SJCRH30 (cell line): ENCODE measurements at regions not wholly inside any gene's neighbourhood (a gene's known extent, or its start where the extent isn't known, plus 50 kb on each side); places are given as distances from the start of the nearest gene placed in this dataset.

Source experiments
- DNase-seq, 2 experiments: peaks; one replicate each; pipeline ENCODE4 v3.0.0-alpha.2; 2015 to 2020
- H3K27ac ChIP-seq: fragments of 250-450 bp; sonication (Bioruptor Pico); 2 replicates; pipeline ENCODE4 v1.5.1; 2020; ENCODE audit warnings: mild to moderate bottlenecking, moderate library complexity
- H3K27me3 ChIP-seq: fragments of 250-450 bp; sonication (Bioruptor Pico); 2 replicates; pipeline ENCODE4 v1.5.1; 2020; ENCODE audit warnings: mild to moderate bottlenecking, moderate library complexity
- H3K36me3 ChIP-seq: fragments of 250-450 bp; sonication (Bioruptor Pico); 2 replicates; pipeline ENCODE4 v1.5.1; 2020; ENCODE audit warnings: mild to moderate bottlenecking, moderate library complexity
- H3K4me1 ChIP-seq: fragments of 250-450 bp; sonication (Bioruptor Pico); 2 replicates; pipeline ENCODE4 v1.5.1; 2020; ENCODE audit warnings: mild to moderate bottlenecking, moderate library complexity
- H3K4me3 ChIP-seq: fragments of 250-450 bp; sonication (Bioruptor Pico); 2 replicates; pipeline ENCODE4 v1.5.1; 2020; ENCODE audit warnings: mild to moderate bottlenecking, moderate library complexity
- H3K9me3 ChIP-seq: fragments of 250-450 bp; sonication (Bioruptor Pico); replicated peaks from 2 replicates; pipeline ENCODE4 v1.5.1; 2020; ENCODE audit warnings: mild to moderate bottlenecking, moderate library complexity

DNA sequence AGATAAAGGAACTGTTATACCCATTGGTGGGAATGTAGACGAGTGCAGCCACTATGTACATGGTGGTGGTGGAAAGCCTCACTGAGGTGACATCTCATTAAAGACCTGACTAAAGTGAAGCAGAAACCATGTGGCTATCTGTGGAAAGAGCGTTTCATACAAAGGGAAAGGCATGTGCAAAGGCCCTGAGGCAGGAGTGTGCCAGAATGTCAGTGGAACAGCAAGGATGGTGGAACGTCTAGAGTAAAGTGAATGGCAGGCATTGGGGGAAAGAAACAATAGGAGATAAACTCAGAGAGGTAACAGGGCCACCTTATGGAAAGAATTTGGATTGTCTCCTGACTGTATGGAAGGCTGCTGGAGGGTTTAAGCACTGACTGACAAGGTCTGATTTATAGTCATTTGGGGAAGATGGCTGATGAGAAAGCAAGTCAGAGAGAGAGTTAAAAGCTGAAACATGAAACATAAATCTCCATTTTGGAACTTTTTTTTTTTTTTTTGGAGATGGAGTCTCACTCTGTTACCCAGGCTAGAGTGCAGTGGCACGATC lies 245.7 kb downstream of the STK31 start:
- Histone ChIP-seq H3K9me3 (no peaks in the 10 kb centered on the region), H3K27ac (no peak overlapping the region), H3K4me1 (peaks cover 7% of the 10 kb centered on the region), H3K36me3 (no peaks in the 10 kb centered on the region), H3K27me3 (no peaks in the 10 kb centered on the region), H3K4me3 (no peak overlapping the region)
- no peak for DNase-seq

DNA sequence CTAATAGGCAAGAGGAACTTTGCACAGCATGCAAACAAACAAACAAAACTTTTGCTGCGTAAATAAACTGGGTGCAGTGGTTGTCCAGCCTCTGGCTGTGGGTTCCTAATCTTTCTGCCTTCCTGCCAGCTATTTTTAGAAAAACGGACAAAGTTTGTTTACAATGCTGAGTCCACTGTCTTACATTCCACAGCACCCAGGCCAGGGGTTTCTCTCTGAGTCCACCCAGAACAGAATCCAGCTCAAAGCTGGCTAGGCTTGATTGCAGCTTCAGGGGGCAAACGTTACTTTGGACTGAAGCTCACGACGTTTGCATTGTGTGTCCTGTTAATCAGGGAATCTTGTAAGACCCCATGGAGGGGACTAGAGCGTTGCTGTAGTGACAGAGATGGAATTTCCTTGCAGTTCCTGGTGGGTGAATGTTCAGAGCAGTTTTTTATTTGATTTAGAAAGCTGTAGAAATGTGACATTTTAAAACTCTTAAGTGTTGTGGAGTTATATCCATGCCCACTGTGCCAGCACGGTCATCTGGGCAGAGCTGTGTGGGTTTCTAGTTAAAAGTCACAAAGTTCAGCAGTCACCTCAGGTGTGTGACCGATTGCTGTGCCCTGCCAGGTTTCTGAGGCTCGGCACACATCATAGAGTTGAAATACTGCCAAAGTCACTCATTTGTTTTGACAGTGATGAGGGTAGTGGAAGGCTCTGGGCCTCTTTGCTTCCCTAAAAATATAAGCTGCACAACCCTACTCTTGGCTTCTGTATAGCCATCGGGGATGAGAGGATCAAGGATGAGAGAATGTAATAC lies 247.0 kb downstream of the STK31 start:
- Histone ChIP-seq H3K4me1 (peaks cover 7% of the 10 kb centered on the region), H3K4me3 (no peak overlapping the region), H3K36me3 (no peaks in the 10 kb centered on the region), H3K27ac (no peak overlapping the region), H3K27me3 (no peaks in the 10 kb centered on the region), H3K9me3 (no peaks in the 10 kb centered on the region)
- DNase-seq: no peak

DNA sequence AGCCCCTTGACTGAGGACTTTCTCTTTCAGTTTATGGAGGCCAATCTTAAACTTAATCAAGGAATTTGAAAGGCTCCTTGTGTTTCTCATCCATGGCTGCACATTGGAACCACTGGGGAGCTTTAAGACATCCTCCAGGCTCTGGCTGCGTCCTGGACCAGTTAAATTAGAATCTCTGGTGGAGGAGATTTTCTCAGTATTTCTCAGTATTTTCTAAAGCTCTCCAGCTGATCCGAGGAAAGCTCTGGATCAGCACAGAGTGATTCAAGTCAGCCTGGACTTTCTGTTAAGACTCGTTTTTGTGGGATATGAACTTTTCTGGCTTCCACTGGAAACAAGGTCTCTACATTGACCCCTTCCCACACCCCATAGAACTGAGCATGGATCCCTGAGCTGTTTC lies 249.8 kb downstream of the STK31 start:
- Histone ChIP-seq H3K4me3 (no peak overlapping the region), H3K4me1 (peaks cover 19% of the 10 kb centered on the region), H3K27me3 (no peaks in the 10 kb centered on the region), H3K27ac (no peak overlapping the region), H3K9me3 (no peaks in the 10 kb centered on the region), H3K36me3 (no peaks in the 10 kb centered on the region)
- no peak for DNase-seq

DNA sequence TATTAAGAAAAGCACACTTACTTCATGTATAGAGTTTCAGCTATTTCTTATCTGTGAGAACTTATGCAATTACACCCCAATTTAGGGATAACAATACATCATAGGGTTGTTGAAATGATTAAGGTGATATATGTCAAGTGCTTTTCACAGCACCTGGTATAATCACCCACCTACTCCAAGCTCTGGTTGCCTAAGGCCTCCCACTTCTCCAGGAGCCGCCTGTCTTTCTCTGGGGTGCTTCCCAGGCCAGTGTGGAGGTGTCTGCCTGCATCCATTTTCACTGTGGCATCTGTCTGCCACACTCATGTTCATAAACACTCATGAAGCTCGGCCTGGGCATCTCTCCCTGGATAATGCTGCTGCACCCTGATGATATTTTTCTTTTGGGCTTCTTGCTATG lies 250.3 kb downstream of the STK31 start:
- Histone ChIP-seq H3K27ac (no peak overlapping the region), H3K36me3 (no peaks in the 10 kb centered on the region), H3K4me1 (peaks cover 19% of the 10 kb centered on the region), H3K4me3 (no peak overlapping the region), H3K9me3 (no peaks in the 10 kb centered on the region), H3K27me3 (no peaks in the 10 kb centered on the region)
- no peak for DNase-seq

DNA sequence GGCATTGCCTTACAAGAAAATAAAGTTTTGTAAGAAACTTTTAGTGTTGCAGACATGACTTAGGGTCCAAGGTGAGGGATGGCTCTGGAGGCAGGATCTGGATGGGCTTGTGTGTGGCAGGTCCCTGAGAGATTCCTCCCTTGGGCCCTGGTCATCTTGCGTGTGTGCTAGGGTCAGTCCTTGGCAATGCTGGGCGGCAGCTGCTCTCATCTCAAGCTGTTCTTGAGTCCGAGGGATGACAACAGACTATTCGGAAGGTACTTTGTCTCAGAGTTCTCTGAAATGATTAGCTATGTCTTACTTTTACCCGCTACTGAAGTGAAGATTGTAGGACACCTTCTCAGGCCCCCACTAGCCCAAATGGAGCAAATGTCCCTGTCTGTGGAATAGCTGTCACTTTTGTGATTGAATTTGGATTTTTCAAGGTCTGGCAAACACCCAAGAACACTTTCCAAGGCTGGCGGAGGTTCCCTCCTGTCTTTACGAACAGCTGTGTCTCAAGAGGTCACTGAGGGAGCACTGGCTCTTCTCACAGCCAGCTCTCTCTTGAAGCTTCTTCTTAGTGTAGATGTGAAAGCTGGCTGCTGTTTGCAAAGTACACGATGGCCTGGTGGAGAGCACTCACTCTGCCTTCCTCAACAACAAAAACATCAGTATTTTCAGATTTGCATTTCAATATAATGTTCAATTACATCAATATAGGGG lies 253.6 kb downstream of the STK31 start:
- Histone ChIP-seq H3K36me3 (no peaks in the 10 kb centered on the region), H3K27me3 (no peaks in the 10 kb centered on the region), H3K4me3 (no peak overlapping the region), H3K9me3 (no peaks in the 10 kb centered on the region), H3K4me1 (peaks cover 20% of the 10 kb centered on the region), H3K27ac (no peak overlapping the region)
- DNase-seq: peak in 1 of 2 experiments; percentile 39

DNA sequence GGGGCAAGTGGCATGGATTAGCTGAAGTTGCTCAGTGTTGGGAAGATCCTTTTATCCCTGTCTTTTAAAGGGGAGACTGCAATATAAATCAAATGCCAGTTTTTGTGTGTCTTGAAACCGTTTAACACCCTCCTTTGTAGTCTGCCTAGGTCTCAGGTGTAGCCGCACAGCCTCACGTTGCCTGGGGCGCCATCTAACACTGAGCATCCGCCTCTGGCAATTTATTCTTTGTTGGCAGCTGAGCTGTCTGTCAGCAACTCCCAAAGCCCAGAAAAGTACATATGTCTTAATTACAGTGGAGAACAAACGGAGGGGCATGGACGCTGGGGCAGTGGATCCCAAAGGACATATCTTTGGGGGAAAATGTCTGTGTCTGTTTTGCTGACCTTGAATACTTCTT lies 254.7 kb downstream of the STK31 start:
- H3K36me3 ChIP-seq: no peaks in the 10 kb centered on the region
- no peaks in the 10 kb centered on the region for H3K9me3 ChIP-seq
- H3K4me1 ChIP-seq: peaks cover 20% of the 10 kb centered on the region
- DNase-seq: no peak
- no peak overlapping the region for H3K27ac ChIP-seq
- H3K4me3 ChIP-seq: no peak overlapping the region
- no peaks in the 10 kb centered on the region for H3K27me3 ChIP-seq

DNA sequence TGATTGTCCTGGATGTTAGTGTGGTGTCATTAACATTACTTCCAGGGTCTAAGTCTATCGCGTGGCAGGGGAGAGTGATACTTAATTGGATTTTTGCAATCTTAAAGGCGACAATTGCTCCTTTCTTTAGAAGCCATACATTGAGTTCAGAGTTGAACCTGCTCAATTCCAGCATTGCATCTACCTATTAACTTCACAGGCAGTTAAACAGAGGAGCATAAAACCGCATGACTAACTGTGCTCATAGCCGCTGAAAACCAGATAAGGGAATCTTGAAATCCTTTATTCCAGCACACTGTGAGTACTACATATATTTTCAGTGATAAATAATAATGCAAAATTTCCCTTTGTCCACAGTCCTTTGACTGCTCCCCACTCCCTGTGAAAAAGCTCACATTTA lies 255.3 kb downstream of the STK31 start:
- Histone ChIP-seq H3K27me3 (no peaks in the 10 kb centered on the region), H3K36me3 (no peaks in the 10 kb centered on the region), H3K4me3 (no peak overlapping the region), H3K27ac (no peak overlapping the region), H3K9me3 (no peaks in the 10 kb centered on the region), H3K4me1 (peaks cover 20% of the 10 kb centered on the region)
- DNase-seq: no peak

DNA sequence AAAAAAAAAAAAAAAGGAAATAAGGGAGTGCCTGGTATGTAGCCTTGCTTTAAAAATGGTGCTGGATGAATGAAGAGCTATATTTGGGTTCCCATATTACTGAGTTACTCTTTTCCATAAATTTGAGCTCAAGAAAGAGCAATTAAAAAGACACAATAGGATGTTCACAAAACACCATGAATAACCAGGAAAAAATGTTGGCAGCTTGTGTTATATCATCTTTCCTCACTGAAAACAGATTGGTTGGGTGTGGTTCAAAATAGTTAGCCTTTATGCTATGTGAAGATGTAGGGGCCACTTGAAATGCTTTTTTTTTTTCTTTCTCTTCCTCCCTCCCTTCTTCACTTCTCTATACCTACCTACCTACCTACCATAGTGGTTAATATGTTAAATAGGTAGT lies 256.9 kb downstream of the STK31 start:
- DNase-seq: no peak
- H3K27ac ChIP-seq: no peak overlapping the region

DNA sequence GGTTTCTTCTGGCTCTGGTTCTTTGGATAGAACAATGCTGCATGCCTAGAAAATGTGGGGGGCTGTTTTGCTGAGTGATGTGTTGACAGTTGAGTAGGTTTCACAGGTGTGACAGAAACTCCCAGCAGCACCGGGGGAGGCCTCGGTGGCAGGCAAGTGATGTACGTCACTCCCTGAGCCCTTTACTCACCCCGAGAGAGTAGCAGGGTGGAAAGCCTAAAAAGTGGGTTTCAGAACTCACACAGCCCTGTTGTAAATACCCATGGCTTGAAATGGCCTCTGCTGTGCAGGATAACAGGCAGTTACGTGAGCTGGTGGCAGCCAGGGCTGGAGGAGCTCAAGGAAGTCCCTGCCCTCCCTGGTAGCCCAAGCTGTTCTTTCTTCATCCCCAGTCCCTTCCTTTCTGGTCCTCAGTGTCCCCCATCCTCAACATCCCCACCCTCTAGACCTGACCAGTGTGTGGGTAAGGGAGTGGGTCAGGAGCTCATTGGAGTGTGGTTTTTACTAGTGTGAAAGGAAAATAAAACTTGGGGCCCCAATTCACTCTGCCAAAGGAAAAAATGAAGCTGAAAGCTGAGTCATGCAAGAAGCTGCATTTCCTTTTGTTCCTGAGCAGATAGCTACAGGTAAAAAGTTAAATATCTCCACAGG lies 258.1 kb downstream of the STK31 start:
- peaks cover 20% of the 10 kb centered on the region for H3K4me1 ChIP-seq
- no peaks in the 10 kb centered on the region for H3K27me3 ChIP-seq
- H3K36me3 ChIP-seq: no peaks in the 10 kb centered on the region
- H3K9me3 ChIP-seq: no peaks in the 10 kb centered on the region
- peak in 1 of 2 experiments; percentile 37 for DNase-seq
- H3K4me3 ChIP-seq: no peak overlapping the region
- H3K27ac ChIP-seq: no peak overlapping the region

More for the DNA sequence above, 256.9 kb downstream of the STK31 start:
- Histone ChIP-seq H3K4me3 (no peak overlapping the region), H3K36me3 (no peaks in the 10 kb centered on the region), H3K9me3 (no peaks in the 10 kb centered on the region), H3K4me1 (peaks cover 20% of the 10 kb centered on the region), H3K27me3 (no peaks in the 10 kb centered on the region)

DNA sequence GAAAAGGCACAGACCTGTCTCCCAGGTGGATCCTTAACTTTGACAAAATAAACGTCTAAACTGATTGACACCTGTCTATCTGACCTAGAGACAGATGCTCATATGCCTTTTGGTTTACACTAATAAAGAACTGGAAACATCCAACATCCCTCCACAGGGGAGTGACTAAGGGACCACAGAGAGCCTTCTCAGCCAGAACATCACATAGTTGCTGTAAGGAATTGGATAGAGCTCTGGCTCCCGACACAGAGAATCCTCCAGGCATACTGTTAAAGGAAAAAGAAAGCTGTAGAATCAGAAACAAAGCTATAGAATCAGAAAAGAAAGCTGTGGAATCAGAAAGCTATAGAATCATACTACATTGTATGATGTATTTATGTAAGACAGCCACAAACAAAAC lies 258.8 kb downstream of the STK31 start:
- DNase-seq: no peak
- H3K9me3 ChIP-seq: no peaks in the 10 kb centered on the region
- no peak overlapping the region for H3K4me3 ChIP-seq
- H3K27ac ChIP-seq: no peak overlapping the region
- peaks cover 15% of the 10 kb centered on the region for H3K4me1 ChIP-seq
- no peaks in the 10 kb centered on the region for H3K36me3 ChIP-seq
- no peaks in the 10 kb centered on the region for H3K27me3 ChIP-seq

DNA sequence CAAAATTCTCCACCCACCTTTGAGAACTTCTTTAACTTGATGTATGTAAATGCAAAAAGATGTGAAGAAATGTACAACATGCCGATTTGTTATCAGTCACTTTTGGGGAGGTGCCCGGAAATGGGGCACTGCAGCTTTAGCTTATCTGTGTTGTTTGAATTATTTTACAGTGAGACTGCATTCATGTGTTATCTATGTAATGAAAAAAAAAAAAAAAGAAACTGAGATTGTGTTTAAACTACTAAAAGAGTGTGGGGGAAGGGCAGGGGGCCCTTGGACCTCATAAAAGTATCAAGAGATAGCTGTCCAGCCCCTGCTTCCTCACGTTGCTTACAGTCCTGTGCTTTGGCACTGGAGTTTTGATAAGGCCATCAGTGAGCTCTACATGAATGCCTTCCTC lies 259.4 kb downstream of the STK31 start:
- H3K4me1 ChIP-seq: peaks cover 10% of the 10 kb centered on the region
- no peaks in the 10 kb centered on the region for H3K36me3 ChIP-seq
- DNase-seq: no peak
- no peaks in the 10 kb centered on the region for H3K9me3 ChIP-seq
- no peaks in the 10 kb centered on the region for H3K27me3 ChIP-seq
- no peak overlapping the region for H3K27ac ChIP-seq
- H3K4me3 ChIP-seq: no peak overlapping the region

DNA sequence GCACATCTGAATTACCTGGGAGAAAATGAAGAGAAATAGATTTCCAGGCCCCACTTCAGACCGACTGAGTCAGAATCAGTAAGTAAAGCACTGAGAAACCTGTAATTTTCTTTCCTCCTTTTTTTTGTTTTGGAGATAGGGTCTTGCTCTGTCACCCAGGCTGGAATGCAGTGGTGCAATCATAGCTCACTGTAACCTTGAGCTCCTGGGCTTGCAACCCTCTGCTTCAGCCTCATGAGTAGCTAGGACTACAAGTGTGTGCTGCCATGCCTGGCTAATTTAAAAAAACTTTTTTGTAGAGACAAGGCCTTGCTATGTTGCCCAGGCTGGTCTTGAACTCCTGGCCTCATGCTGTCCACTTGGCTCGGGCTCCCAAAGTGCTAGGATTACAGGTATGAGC lies 260.2 kb downstream of the STK31 start:
- peaks cover 9% of the 10 kb centered on the region for H3K4me1 ChIP-seq
- DNase-seq: no peak
- H3K27me3 ChIP-seq: no peaks in the 10 kb centered on the region
- no peaks in the 10 kb centered on the region for H3K36me3 ChIP-seq
- H3K4me3 ChIP-seq: no peak overlapping the region
- H3K27ac ChIP-seq: no peak overlapping the region
- H3K9me3 ChIP-seq: no peaks in the 10 kb centered on the region

DNA sequence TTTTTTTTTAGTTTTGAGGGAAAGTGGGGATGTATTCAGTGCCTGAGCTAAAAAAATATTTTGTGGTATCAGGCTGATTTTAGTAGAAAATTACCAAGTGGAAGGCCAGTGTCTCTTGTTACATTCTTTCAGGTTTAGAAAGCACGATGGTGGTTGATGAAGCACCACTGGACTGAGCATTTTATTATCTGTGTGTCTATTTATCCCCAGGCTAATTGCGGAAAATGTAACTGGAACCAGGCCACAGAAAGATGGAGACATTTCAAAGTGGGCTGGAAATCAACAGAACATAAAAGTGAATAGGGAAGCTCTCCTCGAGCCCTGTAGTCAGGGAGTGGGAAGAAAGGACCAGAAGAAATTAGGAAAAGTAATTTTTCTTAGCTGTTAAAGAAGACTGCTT lies 261.0 kb downstream of the STK31 start:
- Histone ChIP-seq H3K4me3 (no peak overlapping the region), H3K27me3 (no peaks in the 10 kb centered on the region), H3K36me3 (no peaks in the 10 kb centered on the region), H3K4me1 (peaks cover 9% of the 10 kb centered on the region), H3K27ac (no peak overlapping the region), H3K9me3 (no peaks in the 10 kb centered on the region)
- DNase-seq: no peak

DNA sequence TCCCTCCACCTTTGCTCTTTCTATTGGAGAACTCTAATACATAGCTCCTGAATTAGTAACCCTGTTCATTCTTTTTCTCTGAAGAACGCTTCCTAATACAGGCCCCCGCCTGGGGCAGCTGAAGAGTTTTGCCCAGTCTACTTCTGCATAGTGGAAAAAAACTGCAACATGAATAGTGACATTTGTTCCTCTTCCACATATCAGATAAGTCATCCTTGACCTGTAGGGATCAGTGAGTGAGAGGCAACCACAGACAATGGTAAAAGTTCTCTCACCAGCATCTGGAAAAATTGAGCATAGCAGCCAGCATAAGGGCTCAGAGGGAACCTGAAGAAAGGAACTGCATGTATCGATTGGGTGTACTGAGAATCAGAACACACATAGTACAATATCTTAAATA lies 262.0 kb downstream of the STK31 start:
- Histone ChIP-seq H3K9me3 (no peaks in the 10 kb centered on the region), H3K4me1 (peaks cover 9% of the 10 kb centered on the region), H3K4me3 (no peak overlapping the region), H3K27me3 (no peaks in the 10 kb centered on the region), H3K27ac (no peak overlapping the region), H3K36me3 (no peaks in the 10 kb centered on the region)
- DNase-seq: no peak

DNA sequence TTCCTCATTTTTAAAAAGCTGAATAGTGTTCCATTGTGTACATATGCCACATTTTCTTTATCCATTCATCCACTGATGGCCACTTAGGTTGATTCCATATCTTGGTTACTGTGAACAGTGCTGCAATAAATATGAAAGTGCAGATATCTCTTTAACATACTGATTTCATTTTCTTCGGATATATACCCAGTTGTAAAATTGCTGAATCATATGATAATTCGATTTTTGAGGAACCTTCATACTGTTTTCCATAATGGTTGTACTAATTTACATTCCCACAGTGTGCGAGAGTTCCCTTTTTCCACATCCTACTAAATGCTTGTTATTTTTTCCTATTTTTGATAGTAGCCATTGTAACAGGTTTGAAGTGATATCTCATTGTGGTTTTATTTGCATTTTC lies 263.2 kb downstream of the STK31 start:
- Histone ChIP-seq H3K36me3 (no peaks in the 10 kb centered on the region), H3K27me3 (no peaks in the 10 kb centered on the region), H3K9me3 (no peaks in the 10 kb centered on the region), H3K4me1 (no peaks in the 10 kb centered on the region), H3K4me3 (no peak overlapping the region), H3K27ac (no peak overlapping the region)
- DNase-seq: no peak
